Thyroid gland (tissue), 4 donors: ENCODE measurements at regions not wholly inside any gene's neighbourhood (a gene's known extent, or its start where the extent isn't known, plus 50 kb on each side); places are given as distances from the start of the nearest gene placed in this dataset.
"Not testable (repeated sequence)": the region's sequence is repeated elsewhere in the genome, so short reads cannot be mapped to it uniquely, and the experiment has no call there.

Source experiments
- DNase-seq, 2 donors: peaks; one replicate each; pipeline ENCODE4 v3.0.0-alpha.2; 2019
- H3K27ac ChIP-seq, 3 donors: fragments of 200-600 bp; sonication (generic); 1 replicate in 2 of 3; 2 replicates in 1 of 3; pipeline ENCODE4 v1.5.1; 2016 to 2019; ENCODE audit warnings: mild to moderate bottlenecking in 1 of 3, moderate library complexity in 1 of 3
- H3K27me3 ChIP-seq: fragments of 200-600 bp; sonication (generic); one replicate; pipeline ENCODE4 v1.5.1; 2019
- H3K36me3 ChIP-seq, 2 donors: fragments of 200-600 bp; sonication (generic); one replicate each; pipeline ENCODE4 v1.5.1; 2016 to 2019
- H3K4me1 ChIP-seq, 2 donors: fragments of 200-600 bp; sonication (generic); one replicate each; pipeline ENCODE4 v1.5.1; 2017 to 2019
- H3K4me3 ChIP-seq, 3 donors: fragments of 200-600 bp; sonication (generic); replicated peaks in 1 of 3; 1 replicate in 2 of 3; 2 replicates in 1 of 3; pipeline ENCODE4 v1.5.1; 2016; ENCODE audit warnings: mild to moderate bottlenecking in 1 of 3
- H3K9me3 ChIP-seq: fragments of 200-600 bp; sonication (generic); one replicate; pipeline ENCODE4 v1.5.1; 2017
- CTCF ChIP-seq, 6 experiments: fragments of 200-600 bp in 3 of 6; fragments of 450-650 bp in 3 of 6; sonication (generic) in 3 of 6; IDR thresholded peaks; one replicate each; pipeline ENCODE4 v1.5.1; 2016 to 2019; ENCODE audit warnings: antibody characterized with exemption in 6 of 6, mild to moderate bottlenecking in 2 of 6, inconsistent platforms in 1 of 6, moderate library complexity in 1 of 6
- POLR2A ChIP-seq, 2 donors: fragments of 450-650 bp; IDR thresholded peaks; one replicate each; pipeline ENCODE4 v1.6.1; 2017; ENCODE audit warnings: antibody characterized with exemption in 2 of 2, mild to moderate bottlenecking in 2 of 2, moderate library complexity in 1 of 2
- WGBS, 2 donors: methylation state at CpG; one replicate each; pipeline ENCODE4 v1.1.5; 2017; 5-methylcytosine and 5-hydroxymethylcytosine counted together
- intact Hi-C: fragments of 100-400 bp; cut with DNase I; formaldehyde crosslinking; loops from one replicate; pipeline ENCODE4 v1.15.1; 2023

DNA sequence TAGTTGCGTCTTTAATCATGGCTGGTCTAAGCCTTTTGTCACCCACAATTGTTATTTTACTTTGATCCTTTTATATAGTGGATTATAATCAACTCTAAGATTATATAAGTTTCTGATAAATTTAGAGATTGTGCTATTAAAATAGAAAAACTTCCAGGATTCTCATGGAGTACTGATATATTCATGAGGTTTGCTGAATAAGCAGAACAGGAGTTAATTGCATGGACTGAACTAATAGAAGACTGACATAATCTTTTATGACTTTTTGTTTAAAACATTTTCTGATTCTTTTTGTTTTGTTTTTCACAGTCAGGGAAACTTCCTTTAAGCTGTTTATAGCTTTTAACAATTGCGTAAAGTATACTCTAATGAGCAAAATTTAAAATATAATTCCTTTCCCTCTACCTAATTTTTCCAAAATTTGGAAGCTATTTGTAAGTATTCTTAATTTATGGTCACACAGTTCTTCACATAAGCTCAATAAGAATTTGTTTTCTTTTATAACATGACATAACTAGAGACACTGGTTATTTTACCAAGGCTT, 129.9 kb upstream of the TMEM260 start:
- H3K9me3 ChIP-seq, result no peaks in the 10 kb centered on the region
- no peaks in the 10 kb centered on the region for H3K4me1 ChIP-seq
- H3K27me3 ChIP-seq, result no peaks in the 10 kb centered on the region
- H3K36me3 ChIP-seq, result no peaks in the 10 kb centered on the region
- WGBS, 2 donors, result 95 to 97% methylated on average over 2 of the region's 2 CpGs
- DNase-seq, result no peak
- H3K27ac ChIP-seq, result no peak overlapping the region
- intact Hi-C loops, result no loop called here
- TF ChIP-seq POLR2A (IDR thresholded peaks at IDR 0.05) (no peak), CTCF (IDR thresholded peaks at IDR 0.05) (no peak)
- no peak overlapping the region for H3K4me3 ChIP-seq

GRCh38 chr14:56452940-56453339, 126.7 kb upstream of the TMEM260 start:
- DNase-seq, result no peak
- Histone ChIP-seq H3K9me3 (no peaks in the 10 kb centered on the region), H3K27ac (no peak overlapping the region), H3K4me1 (no peaks in the 10 kb centered on the region), H3K4me3 (no peak overlapping the region), H3K27me3 (no peaks in the 10 kb centered on the region), H3K36me3 (no peaks in the 10 kb centered on the region)
- TF ChIP-seq POLR2A (IDR thresholded peaks at IDR 0.05), result no peak
- no peak for TF ChIP-seq CTCF (IDR thresholded peaks at IDR 0.05)
- intact Hi-C loops, result no loop called here
- 74 to 81% methylated on average over 6 of the region's 6 CpGs for WGBS, 2 donors

DNA sequence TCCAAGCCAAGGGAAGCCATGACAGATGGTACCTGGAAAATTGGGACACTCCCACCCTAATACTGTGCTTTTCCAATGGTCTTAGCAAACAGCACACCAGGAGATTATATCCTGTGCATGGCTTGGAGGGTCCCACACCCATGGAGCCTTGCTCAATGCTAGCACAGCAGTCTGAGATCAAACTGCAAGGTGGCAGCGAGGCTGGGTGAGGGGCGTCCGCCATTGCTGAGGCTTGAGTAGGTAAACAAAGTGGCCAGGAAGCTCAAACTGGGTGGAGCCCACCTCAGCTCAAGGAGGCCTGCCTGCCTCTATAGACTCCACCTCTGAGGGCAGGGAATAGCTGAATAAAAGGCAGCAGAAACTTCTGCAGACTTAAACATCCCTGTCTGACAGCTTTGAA, 124.9 kb upstream of the TMEM260 start:
- H3K36me3 ChIP-seq, H3K4me1 ChIP-seq, intact Hi-C loops, DNase-seq, H3K9me3 ChIP-seq, H3K4me3 ChIP-seq, H3K27ac ChIP-seq, H3K27me3 ChIP-seq: not testable (repeated sequence)
- WGBS, 2 donors, result 96 to 100% methylated on average over 3 of the region's 3 CpGs

GRCh38 chr14:56460469-56460868, 119.1 kb upstream of the TMEM260 start:
- DNase-seq, result no peak
- WGBS, 2 donors, result 93 to 95% methylated on average over 2 of the region's 2 CpGs
- H3K9me3 ChIP-seq, result no peaks in the 10 kb centered on the region
- intact Hi-C loops, result no loop called here
- H3K36me3 ChIP-seq, result no peaks in the 10 kb centered on the region
- H3K27me3 ChIP-seq, result no peaks in the 10 kb centered on the region
- no peak overlapping the region for H3K27ac ChIP-seq
- H3K4me1 ChIP-seq, result no peaks in the 10 kb centered on the region
- TF ChIP-seq CTCF (IDR thresholded peaks at IDR 0.05) (no peak), POLR2A (IDR thresholded peaks at IDR 0.05) (no peak)
- no peak overlapping the region for H3K4me3 ChIP-seq

GRCh38 chr14:56461276-56462275, 118.0 kb upstream of the TMEM260 start:
- intact Hi-C loops, result no loop called here
- no peak overlapping the region for H3K27ac ChIP-seq
- H3K36me3 ChIP-seq, result no peaks in the 10 kb centered on the region
- no peak for DNase-seq
- no peaks in the 10 kb centered on the region for H3K4me1 ChIP-seq
- no peaks in the 10 kb centered on the region for H3K27me3 ChIP-seq
- WGBS, 2 donors, result 76 to 78% methylated on average over 8 of the region's 8 CpGs
- TF ChIP-seq POLR2A (IDR thresholded peaks at IDR 0.05) (no peak), CTCF (IDR thresholded peaks at IDR 0.05) (no peak)
- no peaks in the 10 kb centered on the region for H3K9me3 ChIP-seq
- no peak overlapping the region for H3K4me3 ChIP-seq
